ENCODE measurements at regions not wholly inside any gene's neighbourhood (a gene's known extent, or its start where the extent isn't known, plus 50 kb on each side); places are given as distances from the start of the nearest gene placed in this dataset.
A peak's percentile ranks its signal among the peaks of the same experiment; 100 is the strongest.
"Not testable (repeated sequence)": the region's sequence is repeated elsewhere in the genome, so short reads cannot be mapped to it uniquely, and the experiment has no call there.

GRCh38 chr10:81450651-81451050, 424.3 kb upstream of the NRG3 start:
- no peaks in the 10 kb centered on the region for H3K9me3 ChIP-seq (ENCODE audit: control insufficient read depth, low read length)
- H3K27ac ChIP-seq (ENCODE audit: low read length), result no peak overlapping the region
- no peaks in the 10 kb centered on the region for H3K4me1 ChIP-seq (ENCODE audit: control insufficient read depth, insufficient read depth, low read length)
- intact Hi-C loops (cut with DNase I), result no loop called here
- H3K4me3 ChIP-seq (ENCODE audit: low read length), result no peak overlapping the region
- ATAC-seq (no peak), DNase-seq (no peak)
- no peaks in the 10 kb centered on the region for H3K27me3 ChIP-seq (ENCODE audit: control insufficient read depth, insufficient read depth)
- WGBS, result 76% methylated on average over 1 of the region's 1 CpG

- ATAC-seq, result no peak
- intact Hi-C loops (cut with DNase I), result no loop called here
- Histone ChIP-seq H3K27me3 (ENCODE audit: control insufficient read depth, insufficient read depth) (no peaks in the 10 kb centered on the region), H3K27ac (ENCODE audit: low read length) (no peak overlapping the region), H3K4me3 (ENCODE audit: low read length) (no peak overlapping the region), H3K9me3 (ENCODE audit: control insufficient read depth, low read length) (no peaks in the 10 kb centered on the region), H3K4me1 (ENCODE audit: control insufficient read depth, insufficient read depth, low read length) (no peaks in the 10 kb centered on the region)
- DNase-seq, result peak in 1 of 3 donors; percentile 27
- WGBS, result 83% methylated on average over 11 of the region's 11 CpGs
Measured at GRCh38 chr10:81472927-81473470, 402.0 kb upstream of the NRG3 start.

GRCh38 chr10:81473755-81474154, 401.2 kb upstream of the NRG3 start:
- DNase-seq (no peak), ATAC-seq (no peak)
- H3K4me1 ChIP-seq (ENCODE audit: control insufficient read depth, insufficient read depth, low read length), result no peaks in the 10 kb centered on the region
- intact Hi-C loops (cut with DNase I), result no loop called here
- no peaks in the 10 kb centered on the region for H3K27me3 ChIP-seq (ENCODE audit: control insufficient read depth, insufficient read depth)
- H3K4me3 ChIP-seq (ENCODE audit: low read length), result no peak overlapping the region
- no peaks in the 10 kb centered on the region for H3K9me3 ChIP-seq (ENCODE audit: control insufficient read depth, low read length)
- 91% methylated on average over 4 of the region's 4 CpGs for WGBS
- H3K27ac ChIP-seq (ENCODE audit: low read length), result no peak overlapping the region

- intact Hi-C loops (cut with DNase I), result no loop called here
- ATAC-seq, result no peak
- no peaks in the 10 kb centered on the region for H3K9me3 ChIP-seq (ENCODE audit: control insufficient read depth, low read length)
Measured at GRCh38 chr10:81479316-81479715, 395.7 kb upstream of the NRG3 start.

GRCh38 chr10:81496626-81497025, 378.4 kb upstream of the NRG3 start:
- Histone ChIP-seq H3K27ac (ENCODE audit: low read length) (no peak overlapping the region), H3K4me3 (ENCODE audit: low read length) (no peak overlapping the region), H3K27me3 (ENCODE audit: control insufficient read depth, insufficient read depth) (no peaks in the 10 kb centered on the region), H3K9me3 (ENCODE audit: control insufficient read depth, low read length) (no peaks in the 10 kb centered on the region), H3K4me1 (ENCODE audit: control insufficient read depth, insufficient read depth, low read length) (no peaks in the 10 kb centered on the region)
- DNase-seq (no peak), ATAC-seq (no peak)
- intact Hi-C loops (cut with DNase I), result no loop called here

More at GRCh38 chr10:81479316-81479715, 395.7 kb upstream of the NRG3 start:
- H3K4me1 ChIP-seq (ENCODE audit: control insufficient read depth, insufficient read depth, low read length), result no peaks in the 10 kb centered on the region
- no peak for DNase-seq
- no peaks in the 10 kb centered on the region for H3K27me3 ChIP-seq (ENCODE audit: control insufficient read depth, insufficient read depth)
- 88% methylated on average over 3 of the region's 3 CpGs for WGBS
- H3K4me3 ChIP-seq (ENCODE audit: low read length), result no peak overlapping the region
- no peak overlapping the region for H3K27ac ChIP-seq (ENCODE audit: low read length)

- Histone ChIP-seq H3K4me1 (ENCODE audit: control insufficient read depth, insufficient read depth, low read length) (no peaks in the 10 kb centered on the region), H3K27me3 (ENCODE audit: control insufficient read depth, insufficient read depth) (no peaks in the 10 kb centered on the region), H3K9me3 (ENCODE audit: control insufficient read depth, low read length) (no peaks in the 10 kb centered on the region), H3K4me3 (ENCODE audit: low read length) (no peak overlapping the region), H3K27ac (ENCODE audit: low read length) (no peak overlapping the region)
- DNase-seq (no peak), ATAC-seq (no peak)
- 60% methylated on average over 3 of the region's 3 CpGs for WGBS
- intact Hi-C loops (cut with DNase I), result no loop called here
Measured at GRCh38 chr10:81498011-81498551, 376.9 kb upstream of the NRG3 start.

- H3K27me3 ChIP-seq (ENCODE audit: control insufficient read depth, insufficient read depth), result no peaks in the 10 kb centered on the region
- intact Hi-C loops (cut with DNase I), result no loop called here
- no peak overlapping the region for H3K4me3 ChIP-seq (ENCODE audit: low read length)
- WGBS, result 92% methylated on average over 35 of the region's 35 CpGs
- no peak overlapping the region for H3K27ac ChIP-seq (ENCODE audit: low read length)
- ATAC-seq (no peak), DNase-seq (peak in 2 of 3 donors; percentile 23 to 53)
- no peaks in the 10 kb centered on the region for H3K4me1 ChIP-seq (ENCODE audit: control insufficient read depth, insufficient read depth, low read length)
- H3K9me3 ChIP-seq (ENCODE audit: control insufficient read depth, low read length), result no peaks in the 10 kb centered on the region
Measured at GRCh38 chr10:81502677-81503359, 372.2 kb upstream of the NRG3 start.

- H3K27ac ChIP-seq (ENCODE audit: low read length); ATAC-seq; H3K4me1 ChIP-seq (ENCODE audit: control insufficient read depth, insufficient read depth, low read length); intact Hi-C loops (cut with DNase I); H3K9me3 ChIP-seq (ENCODE audit: control insufficient read depth, low read length); H3K27me3 ChIP-seq (ENCODE audit: control insufficient read depth, insufficient read depth); H3K4me3 ChIP-seq (ENCODE audit: low read length): not testable (repeated sequence)
- peak in 1 of 3 donors; percentile 30 for DNase-seq
- WGBS, result 91% methylated on average over 25 of the region's 25 CpGs
Measured at GRCh38 chr10:81505777-81506176, 369.2 kb upstream of the NRG3 start.

- no peak for DNase-seq
- intact Hi-C loops (cut with DNase I), result no loop called here
- Histone ChIP-seq H3K4me3 (ENCODE audit: low read length) (no peak overlapping the region), H3K27ac (ENCODE audit: low read length) (no peak overlapping the region), H3K27me3 (ENCODE audit: control insufficient read depth, insufficient read depth) (no peaks in the 10 kb centered on the region), H3K4me1 (ENCODE audit: control insufficient read depth, insufficient read depth, low read length) (no peaks in the 10 kb centered on the region), H3K9me3 (ENCODE audit: control insufficient read depth, low read length) (no peaks in the 10 kb centered on the region)
- no peak for ATAC-seq
Measured at GRCh38 chr10:81514811-81515210, 360.2 kb upstream of the NRG3 start.

- ATAC-seq (no peak), DNase-seq (no peak)
- WGBS, result 67% methylated on average over 1 of the region's 1 CpG
- no peaks in the 10 kb centered on the region for H3K9me3 ChIP-seq (ENCODE audit: control insufficient read depth, low read length)
- H3K4me1 ChIP-seq (ENCODE audit: control insufficient read depth, insufficient read depth, low read length), result no peaks in the 10 kb centered on the region
- intact Hi-C loops (cut with DNase I), result no loop called here
- no peaks in the 10 kb centered on the region for H3K27me3 ChIP-seq (ENCODE audit: control insufficient read depth, insufficient read depth)
- no peak overlapping the region for H3K27ac ChIP-seq (ENCODE audit: low read length)
- no peak overlapping the region for H3K4me3 ChIP-seq (ENCODE audit: low read length)
Measured at GRCh38 chr10:81520688-81521087, 354.3 kb upstream of the NRG3 start.

- Histone ChIP-seq H3K27me3 (ENCODE audit: control insufficient read depth, insufficient read depth) (no peaks in the 10 kb centered on the region), H3K27ac (ENCODE audit: low read length) (no peak overlapping the region), H3K4me1 (ENCODE audit: control insufficient read depth, insufficient read depth, low read length) (no peaks in the 10 kb centered on the region), H3K4me3 (ENCODE audit: low read length) (no peak overlapping the region), H3K9me3 (ENCODE audit: control insufficient read depth, low read length) (no peaks in the 10 kb centered on the region)
- no peak for DNase-seq
- intact Hi-C loops (cut with DNase I), result no loop called here
- ATAC-seq, result no peak
- 37% methylated on average over 2 of the region's 2 CpGs for WGBS
Measured at GRCh38 chr10:81524467-81524866, 350.5 kb upstream of the NRG3 start.

Measured in right cardiac atrium (tissue), 5 donors.